ENCODE measurements at regions not wholly inside any gene's neighbourhood (a gene's known extent, or its start where the extent isn't known, plus 50 kb on each side); places are given as distances from the start of the nearest gene placed in this dataset.

DNA sequence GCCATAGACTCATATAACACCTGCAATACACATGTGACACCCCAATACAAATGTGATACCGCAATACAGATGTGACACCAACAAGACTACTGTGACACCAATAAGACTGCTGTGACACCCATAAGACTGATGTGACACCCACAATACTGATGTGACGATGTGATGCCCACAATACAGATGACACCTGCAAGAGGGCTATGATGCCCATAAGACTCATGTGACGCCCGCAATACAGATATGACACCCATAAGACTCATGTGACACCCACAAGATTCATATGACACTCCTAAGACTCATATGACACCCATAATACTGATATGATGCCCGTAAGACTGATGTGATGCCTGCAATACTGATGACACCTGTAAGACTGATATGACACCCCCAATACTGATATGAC lies 113.0 kb downstream of the MRPL57 start:
- no peak for TF ChIP-seq POLR2A (IDR thresholded peaks at IDR 0.05)
- TF ChIP-seq, protein P1, sequence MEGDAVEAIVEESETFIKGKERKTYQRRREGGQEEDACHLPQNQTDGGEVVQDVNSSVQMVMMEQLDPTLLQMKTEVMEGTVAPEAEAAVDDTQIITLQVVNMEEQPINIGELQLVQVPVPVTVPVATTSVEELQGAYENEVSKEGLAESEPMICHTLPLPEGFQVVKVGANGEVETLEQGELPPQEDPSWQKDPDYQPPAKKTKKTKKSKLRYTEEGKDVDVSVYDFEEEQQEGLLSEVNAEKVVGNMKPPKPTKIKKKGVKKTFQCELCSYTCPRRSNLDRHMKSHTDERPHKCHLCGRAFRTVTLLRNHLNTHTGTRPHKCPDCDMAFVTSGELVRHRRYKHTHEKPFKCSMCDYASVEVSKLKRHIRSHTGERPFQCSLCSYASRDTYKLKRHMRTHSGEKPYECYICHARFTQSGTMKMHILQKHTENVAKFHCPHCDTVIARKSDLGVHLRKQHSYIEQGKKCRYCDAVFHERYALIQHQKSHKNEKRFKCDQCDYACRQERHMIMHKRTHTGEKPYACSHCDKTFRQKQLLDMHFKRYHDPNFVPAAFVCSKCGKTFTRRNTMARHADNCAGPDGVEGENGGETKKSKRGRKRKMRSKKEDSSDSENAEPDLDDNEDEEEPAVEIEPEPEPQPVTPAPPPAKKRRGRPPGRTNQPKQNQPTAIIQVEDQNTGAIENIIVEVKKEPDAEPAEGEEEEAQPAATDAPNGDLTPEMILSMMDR (IDR thresholded peaks at IDR 0.05) = no peak
